Head of caudate nucleus (tissue), 42 donors: ENCODE measurements at regions not wholly inside any gene's neighbourhood (a gene's known extent, or its start where the extent isn't known, plus 50 kb on each side); places are given as distances from the start of the nearest gene placed in this dataset.
"Not testable (repeated sequence)": the region's sequence is repeated elsewhere in the genome, so short reads cannot be mapped to it uniquely, and the experiment has no call there.

Experiments
- DNase-seq, 42 donors: peaks; one replicate each; pipeline versions ENCODE4 v3.0.0 to v3.0.0-alpha.2; 2020 to 2021; ENCODE audit warnings: mixed read lengths in 7 of 42
- intact Hi-C: fragments of 100-400 bp; cut with DNase I; formaldehyde crosslinking; loops from one replicate; pipeline ENCODE4 v1.15.0; 2022

- no peak for DNase-seq
- intact Hi-C loops: no loop called here
Observed at GRCh38 chr7:16268821-16269768, 152.2 kb downstream of the CRPPA start.

GRCh38 chr7:16267953-16268820 lies 153.2 kb downstream of the CRPPA start:
- DNase-seq: no peak
- intact Hi-C loops: no loop called here

- DNase-seq: no peak
- intact Hi-C loops: no loop called here
Observed at GRCh38 chr7:16266877-16267276, 154.5 kb downstream of the CRPPA start.

- DNase-seq, intact Hi-C loops: not testable (repeated sequence)
Observed at GRCh38 chr7:16266470-16266869, 154.9 kb downstream of the CRPPA start.

GRCh38 chr7:16265863-16266458 lies 155.4 kb downstream of the CRPPA start:
- DNase-seq: no peak
- intact Hi-C loops: no loop called here

GRCh38 chr7:16264823-16265804 lies 156.2 kb downstream of the CRPPA start:
- DNase-seq: no peak
- intact Hi-C loops: no loop called here

GRCh38 chr7:16264036-16264819 lies 157.1 kb downstream of the CRPPA start:
- intact Hi-C loops: no loop called here
- no peak for DNase-seq

- intact Hi-C loops, DNase-seq: not testable (repeated sequence)
Observed at GRCh38 chr7:16263377-16263776, 158.0 kb downstream of the CRPPA start.

- no peak for DNase-seq
- intact Hi-C loops: no loop called here
Observed at GRCh38 chr7:16261654-16262053, 159.7 kb downstream of the CRPPA start.

GRCh38 chr7:16261100-16261499 lies 160.2 kb downstream of the CRPPA start:
- intact Hi-C loops: no loop called here
- DNase-seq: no peak

- DNase-seq: no peak
- intact Hi-C loops: no loop called here
Observed at GRCh38 chr7:16260236-16260728, 161.1 kb downstream of the CRPPA start.

GRCh38 chr7:16256419-16256818 lies 164.9 kb downstream of the CRPPA start:
- DNase-seq, intact Hi-C loops: not testable (repeated sequence)

GRCh38 chr7:16255952-16256351 lies 165.4 kb downstream of the CRPPA start:
- DNase-seq, intact Hi-C loops: not testable (repeated sequence)

- DNase-seq, intact Hi-C loops: not testable (repeated sequence)
Observed at GRCh38 chr7:16250655-16251054, 170.7 kb downstream of the CRPPA start.

- intact Hi-C loops, DNase-seq: not testable (repeated sequence)
Observed at GRCh38 chr7:16249204-16249603, 172.1 kb downstream of the CRPPA start.

- DNase-seq, intact Hi-C loops: not testable (repeated sequence)
Observed at GRCh38 chr7:16248556-16248955, 172.8 kb downstream of the CRPPA start.

GRCh38 chr7:16244469-16244868 lies 176.9 kb downstream of the CRPPA start:
- intact Hi-C loops: no loop called here
- DNase-seq: no peak
